NCI-H2227 (cell line): ENCODE measurements at regions not wholly inside any gene's neighbourhood (a gene's known extent, or its start where the extent isn't known, plus 50 kb on each side); places are given as distances from the start of the nearest gene placed in this dataset.

Source experiments
- DNase-seq: peaks from one replicate; lab custom pipeline; 2025; ENCODE audit not compliant: unreplicated experiment; lab: John Stamatoyannopoulos, UW

DNA sequence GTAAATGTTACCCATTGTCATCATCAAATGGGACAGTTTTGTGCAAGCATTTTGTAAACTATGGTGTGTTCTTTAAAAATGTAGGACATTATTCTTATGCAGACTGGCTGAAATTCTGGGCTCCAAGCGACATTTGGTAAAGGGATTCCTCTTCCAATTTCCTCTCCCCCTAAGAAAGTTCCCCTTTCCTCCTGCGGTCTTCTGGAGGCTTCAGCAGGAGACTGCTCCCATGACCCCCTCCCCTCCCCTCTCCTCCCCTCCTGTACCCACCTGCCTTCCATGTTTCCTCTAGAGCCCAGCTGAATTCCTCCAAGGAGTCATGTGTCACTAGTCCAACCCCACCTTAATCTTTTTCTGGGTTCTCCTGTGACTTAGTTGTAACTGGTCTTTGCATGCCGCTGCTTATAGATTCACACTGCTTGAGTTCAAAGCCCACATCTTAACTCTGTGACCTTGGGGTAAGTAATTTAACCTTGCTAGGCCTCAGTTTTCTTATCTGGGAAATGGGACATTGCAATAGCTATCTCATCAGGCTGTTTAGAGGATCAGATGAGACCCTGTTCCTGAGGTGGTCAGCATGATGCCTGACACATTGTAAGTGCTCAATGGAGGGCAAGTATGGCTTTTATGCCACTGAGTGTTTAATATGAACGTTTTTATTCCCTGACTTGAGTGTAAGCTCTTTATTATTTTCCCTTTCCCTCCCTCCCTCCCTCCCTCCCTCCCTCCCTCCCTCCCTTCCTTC, 69.9 kb upstream of the WDR26 start:
- DNase-seq, result no peak

DNA sequence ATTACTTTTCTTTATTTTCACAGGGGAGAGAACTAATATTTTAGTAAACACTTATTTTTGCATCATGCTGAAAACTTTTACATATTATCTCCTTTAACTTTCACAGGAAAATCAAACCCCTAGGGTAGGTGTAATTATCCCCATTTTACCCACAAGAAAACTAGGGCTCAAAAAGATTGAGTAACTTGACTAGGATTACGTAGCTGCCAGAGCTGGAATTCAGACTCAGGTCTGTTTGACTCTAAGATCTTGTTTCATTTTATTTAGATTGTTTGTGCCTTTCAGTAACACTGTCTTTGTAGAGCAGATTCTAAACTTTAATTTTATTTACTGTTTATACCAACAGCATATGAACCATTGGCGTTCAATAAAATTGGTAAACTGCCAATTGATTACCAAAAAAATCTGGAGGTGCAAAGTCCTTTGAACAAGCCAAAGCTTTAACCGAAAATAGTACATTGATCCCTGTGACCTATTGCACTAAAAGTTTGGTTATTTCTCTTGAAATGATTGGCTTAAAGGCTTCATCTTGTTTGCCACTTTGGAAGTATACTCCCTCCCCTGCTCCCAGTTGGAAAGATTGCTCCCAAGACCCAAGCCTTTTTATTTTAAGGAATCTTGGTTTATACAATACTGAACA, 71.0 kb upstream of the WDR26 start:
- no peak for DNase-seq

DNA sequence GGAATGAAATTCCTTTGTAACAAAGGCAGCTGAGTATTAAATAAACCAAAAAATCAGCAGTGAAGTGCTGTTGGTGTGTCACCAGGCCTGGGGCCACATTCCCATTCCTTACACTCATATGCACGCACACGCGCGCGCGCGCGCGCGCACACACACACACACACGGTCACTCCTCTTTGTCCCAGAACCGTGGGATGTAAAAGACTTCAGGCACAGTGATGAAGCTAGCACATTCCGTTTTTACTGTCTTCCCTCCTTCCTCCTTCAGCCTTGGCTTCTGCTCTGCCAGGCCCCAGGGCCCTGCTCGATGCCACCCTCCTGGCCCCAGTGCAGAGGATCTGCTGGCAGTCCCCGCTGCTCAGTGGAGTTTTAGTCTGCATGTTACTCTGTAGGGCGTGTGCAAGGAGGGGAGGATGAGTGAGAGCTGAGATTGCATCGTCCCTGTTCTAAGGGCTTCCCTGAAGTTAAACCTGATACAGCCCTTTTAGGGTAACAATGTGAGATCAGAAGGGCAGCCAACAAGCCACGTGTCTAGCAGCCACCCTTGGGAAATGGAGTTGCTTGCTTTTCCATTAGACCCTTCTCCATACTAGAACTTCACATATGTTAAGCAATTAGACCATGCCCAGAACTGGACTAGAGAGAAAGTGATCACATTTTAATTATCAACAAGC, 71.7 kb upstream of the WDR26 start:
- no peak for DNase-seq

DNA sequence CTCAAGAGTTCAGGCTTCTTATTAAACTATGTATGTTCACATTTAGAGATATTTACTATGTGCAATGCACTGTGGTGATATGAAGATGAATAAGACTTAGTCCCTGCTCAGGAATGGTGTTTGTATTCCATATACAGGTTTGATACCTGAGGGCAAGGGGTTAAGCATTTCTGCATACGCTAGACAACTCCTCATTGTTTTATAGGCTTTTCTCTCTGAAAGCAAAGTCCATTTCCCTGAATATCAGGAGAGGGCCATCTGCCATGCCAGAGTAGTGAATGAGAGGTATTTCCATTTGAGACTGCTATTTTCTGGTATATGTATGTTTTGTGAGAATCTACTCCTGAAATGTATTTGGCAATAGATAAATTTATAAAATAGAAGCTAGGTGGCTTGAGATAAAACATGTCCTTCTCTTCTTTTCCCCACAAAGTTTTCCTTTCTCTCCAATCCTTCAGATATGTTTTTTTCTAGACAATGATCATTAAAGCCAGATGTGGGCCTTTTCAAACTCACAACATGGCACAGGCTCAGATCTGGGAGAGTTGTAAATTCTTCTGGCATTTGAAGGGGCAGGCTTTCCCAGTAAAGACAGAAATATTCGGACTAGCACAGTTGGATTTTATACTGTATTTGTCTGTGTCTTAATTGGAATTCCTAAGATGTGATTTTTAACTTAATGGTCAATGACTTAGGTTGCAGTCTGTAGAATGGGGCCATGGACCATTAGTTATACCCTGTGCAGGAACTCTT, 73.3 kb upstream of the WDR26 start:
- DNase-seq, result no peak

DNA sequence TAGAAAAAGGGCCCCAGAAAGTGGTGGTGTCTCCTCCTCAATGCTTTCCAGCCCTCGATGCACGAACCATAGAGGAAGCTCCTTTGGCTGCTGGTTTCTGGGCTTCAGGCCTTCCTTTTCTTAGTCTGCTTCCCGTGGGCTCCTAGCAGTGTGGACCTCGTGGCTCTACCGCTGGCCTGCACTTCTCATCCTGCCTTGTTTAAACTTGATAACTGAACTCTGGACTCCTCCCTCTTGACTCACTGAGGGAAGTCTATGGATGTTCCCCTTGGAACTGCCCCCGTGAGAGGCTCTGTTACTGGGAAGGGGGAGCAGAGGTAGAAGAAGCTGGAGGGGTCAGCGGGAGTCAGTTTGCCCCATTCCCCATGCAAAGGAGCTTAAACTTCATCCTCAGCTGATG, 75.3 kb upstream of the WDR26 start:
- DNase-seq, result no peak

DNA sequence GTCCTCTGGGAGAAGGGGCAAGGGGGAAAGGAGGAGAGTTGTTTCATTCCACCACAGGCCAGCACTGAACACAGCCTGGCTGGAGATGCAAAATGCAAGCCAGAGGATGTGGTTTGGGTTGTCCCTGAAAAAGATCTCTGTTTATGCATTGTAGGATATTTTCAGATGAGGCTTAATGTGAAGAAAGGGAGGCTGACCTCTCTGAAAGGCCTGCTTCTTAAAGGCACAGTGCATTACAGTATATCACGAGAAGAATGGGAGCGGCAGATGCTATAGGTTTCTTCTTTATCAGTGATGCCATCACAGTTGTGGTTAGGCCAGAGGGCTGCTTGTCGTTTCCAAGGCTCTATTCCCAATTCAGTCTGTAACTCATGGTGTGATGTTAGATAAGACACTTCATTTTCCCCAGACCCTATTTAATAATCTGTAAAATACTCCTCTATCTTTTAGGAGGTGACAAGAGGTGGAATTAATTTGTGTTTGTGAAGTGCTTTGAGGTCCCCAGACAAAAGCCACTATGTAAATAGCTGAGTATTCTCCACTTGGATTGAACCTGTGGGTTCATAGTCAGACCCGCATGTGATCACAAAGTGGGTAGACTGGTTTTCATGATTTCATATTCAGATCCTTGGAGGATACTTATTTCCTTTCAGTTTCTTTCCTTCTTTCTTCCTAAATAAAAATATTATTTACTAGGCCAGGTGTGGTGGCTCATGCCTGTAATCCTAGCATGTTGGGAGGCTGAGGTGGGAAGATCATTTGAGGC, 76.5 kb upstream of the WDR26 start:
- DNase-seq, result no peak

DNA sequence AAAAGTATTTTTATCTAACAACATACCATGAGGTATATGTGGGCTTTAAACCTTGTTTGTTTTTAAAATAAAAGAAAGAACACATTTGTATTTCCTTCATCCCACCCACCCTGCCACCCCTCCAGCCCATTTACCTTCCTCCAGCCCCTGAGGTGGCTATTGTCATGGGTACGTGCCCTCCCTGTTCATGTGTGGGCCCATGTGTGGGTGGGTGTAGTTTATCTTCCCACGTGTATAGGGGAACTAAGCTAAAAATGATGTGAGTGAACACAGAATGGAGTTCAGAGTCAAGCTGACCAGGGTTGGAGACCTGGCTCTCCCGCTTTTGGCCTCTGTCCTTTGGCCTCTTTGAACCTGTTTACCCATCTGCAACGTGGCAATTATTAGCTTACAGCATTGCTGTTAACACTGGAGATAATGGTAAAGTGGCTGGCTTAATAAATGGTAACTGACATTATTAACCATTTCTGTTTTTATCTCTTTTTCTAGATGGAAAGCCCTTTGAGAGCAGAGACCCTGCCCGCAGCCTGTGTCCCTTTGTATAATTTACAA, 78.1 kb upstream of the WDR26 start:
- DNase-seq, result no peak

DNA sequence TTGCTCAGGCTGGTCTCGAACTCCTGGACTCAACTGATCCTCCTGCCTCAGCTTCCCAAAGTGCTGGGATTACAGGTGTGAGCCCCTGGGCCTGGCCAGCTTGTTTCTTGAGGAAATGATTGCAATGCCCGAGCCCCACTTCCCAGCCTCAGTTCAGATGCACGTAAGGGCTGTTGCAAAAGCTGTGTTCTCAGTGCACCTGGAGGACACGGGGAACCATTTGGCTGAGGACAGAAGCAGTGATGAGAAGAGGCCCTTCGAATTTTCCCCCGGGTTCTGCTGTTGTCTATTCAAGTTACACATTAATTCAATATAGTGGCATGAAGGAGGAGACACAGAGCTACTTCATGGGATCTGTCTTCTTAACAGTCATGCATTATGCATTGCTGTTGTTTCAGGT, 78.8 kb upstream of the WDR26 start:
- no peak for DNase-seq

DNA sequence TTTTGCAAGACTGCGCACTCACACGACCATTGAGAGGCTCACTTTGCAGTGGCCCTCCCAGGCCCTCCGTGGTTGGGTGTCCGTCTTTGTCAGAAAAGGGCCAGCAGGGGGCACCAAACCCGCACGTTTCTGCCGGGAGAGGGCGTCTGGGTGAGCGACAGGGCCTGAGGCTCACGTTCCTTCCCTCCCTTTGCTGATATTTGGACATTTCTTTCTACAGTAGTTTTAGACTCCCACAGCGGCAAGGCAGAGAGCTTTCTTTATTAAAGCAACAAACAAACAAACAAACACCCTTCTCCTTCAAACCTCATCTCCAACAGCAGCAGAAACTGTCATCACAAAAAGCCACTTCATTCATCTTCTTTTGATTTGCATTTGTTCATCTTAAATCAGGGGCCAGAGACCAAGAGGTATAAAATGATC, 79.2 kb upstream of the WDR26 start:
- peak; percentile 91 for DNase-seq

DNA sequence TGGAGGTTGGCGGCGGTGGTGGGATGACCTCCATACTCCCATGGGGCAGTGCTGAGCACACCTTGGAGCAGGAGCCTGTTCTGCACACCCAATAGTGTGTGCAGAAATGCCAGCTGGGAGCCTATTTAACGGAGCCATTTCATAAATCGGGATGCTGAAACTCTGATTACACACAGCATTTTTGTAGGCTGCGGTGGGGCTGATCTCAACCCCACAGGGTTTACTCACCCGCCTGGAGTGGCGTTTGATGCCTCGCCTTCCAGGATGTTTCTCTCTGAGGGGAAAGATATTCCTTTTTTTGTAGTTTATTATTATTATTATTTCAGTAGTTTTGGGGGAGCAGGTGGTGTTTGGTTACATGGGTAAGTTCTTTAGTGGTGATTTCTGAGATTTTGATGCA, 82.6 kb upstream of the WDR26 start:
- no peak for DNase-seq

DNA sequence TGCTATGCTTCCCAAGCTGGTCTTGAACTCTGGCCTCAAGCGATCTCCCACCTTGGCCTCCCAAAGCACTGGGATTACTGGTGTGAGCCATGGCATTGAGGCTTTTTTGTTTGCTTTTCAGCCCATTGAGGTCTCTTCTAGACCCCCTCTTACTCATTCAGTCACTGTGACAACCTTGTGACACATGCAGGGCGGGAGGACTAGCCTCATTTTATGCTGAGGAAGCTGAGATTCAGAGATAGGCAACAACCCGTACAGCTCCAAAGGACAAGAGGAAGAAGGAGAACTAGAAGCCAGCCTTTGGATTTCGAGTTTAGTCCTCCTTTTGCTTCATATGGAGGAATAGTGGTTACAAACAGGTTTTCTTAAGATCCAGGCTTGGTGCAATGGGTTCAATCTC, 83.9 kb upstream of the WDR26 start:
- DNase-seq, result no peak

DNA sequence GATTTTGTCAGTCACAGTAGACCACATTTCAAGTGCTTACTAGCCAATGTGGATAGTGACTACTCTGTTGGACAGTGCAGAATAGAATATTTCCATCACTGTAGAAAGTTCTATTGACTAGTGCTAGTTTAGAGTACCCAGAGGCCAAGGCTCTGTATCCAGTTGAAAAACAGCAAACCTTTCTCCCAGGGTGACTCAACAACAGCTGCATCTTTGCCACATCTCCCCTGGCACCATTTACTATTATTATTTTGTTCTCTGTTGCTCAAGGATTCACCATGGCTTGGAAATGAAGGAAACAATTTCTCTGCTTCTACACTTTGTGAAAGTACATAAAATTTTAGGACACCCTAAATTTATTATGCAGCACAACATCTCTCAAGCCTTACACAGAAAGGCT, 85.3 kb upstream of the WDR26 start:
- DNase-seq, result no peak

DNA sequence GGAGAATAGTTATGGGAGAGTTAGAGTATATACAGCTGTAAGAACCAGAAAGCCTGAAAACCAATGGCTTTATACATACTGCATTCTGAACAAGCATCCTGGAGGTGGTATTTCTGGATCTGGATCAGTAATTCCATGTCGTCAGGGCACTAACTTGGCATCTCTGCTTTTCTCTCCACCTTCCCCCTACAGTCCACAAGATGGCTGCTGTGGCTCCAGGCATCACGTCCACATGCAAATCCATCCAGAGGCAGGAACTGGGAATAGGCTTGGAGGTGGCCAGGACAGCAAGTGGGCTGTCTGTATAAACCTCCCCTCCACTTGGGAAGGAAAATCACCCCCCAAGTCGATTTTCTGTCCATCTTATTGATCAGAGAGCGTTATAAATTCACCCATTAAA, 86.2 kb upstream of the WDR26 start:
- DNase-seq, result no peak

DNA sequence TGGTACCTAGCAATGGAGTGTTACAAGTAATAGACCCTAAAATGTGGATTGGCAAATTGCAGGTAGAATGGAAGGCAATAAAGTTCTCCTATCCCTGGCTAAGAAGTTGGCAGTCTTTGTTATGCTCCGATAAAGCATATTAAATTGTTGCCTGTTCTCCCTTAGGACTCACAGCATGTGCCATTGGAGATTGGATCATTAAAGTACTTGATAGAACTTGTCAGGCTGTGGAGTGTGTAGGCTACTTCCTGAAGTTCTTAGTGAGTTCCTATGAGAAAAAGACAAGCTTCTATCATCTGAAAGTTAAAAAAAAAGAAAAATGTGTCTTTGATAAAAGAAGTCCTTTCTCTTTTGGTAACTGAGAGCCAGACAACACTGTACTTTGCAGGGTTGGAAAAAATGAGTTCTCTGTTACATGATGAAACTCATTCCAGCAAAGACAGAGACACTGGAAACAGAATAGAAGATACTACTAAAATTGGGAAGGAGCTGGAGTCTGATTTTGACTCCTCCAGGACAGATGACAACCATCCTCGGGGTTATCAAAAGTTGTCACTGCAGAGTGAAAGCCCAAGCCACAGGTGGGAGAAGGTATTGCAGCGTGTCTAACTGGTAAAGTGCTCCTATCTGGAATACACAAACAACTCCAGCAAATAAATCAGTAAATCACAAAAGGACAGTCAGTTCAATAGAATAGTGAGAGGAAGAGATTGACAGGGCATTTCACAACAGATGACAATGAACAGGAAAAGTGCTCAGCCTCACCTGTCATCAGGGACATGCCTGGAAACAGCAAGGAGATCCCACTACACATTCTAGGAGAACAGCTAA, 87.5 kb upstream of the WDR26 start:
- DNase-seq, result no peak

DNA sequence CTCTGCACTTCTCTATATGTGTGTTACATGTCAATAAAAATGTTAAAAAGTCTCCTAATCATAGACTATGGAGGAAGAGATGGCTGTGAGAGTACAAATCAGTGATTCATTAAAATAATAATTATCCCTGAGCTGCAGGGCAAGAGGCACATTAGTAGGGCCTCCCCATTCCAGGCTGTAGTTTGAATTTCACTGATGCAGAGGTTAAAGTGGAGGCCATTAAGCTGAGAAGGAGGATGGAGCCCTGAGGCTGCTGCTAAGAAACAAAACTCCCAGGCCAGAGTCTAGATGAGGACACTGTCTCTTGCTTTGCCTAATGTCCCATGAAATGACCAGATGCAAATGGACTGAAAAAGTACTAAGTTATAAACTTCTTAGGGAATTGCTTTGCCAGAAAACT, 89.1 kb upstream of the WDR26 start:
- DNase-seq, result no peak

DNA sequence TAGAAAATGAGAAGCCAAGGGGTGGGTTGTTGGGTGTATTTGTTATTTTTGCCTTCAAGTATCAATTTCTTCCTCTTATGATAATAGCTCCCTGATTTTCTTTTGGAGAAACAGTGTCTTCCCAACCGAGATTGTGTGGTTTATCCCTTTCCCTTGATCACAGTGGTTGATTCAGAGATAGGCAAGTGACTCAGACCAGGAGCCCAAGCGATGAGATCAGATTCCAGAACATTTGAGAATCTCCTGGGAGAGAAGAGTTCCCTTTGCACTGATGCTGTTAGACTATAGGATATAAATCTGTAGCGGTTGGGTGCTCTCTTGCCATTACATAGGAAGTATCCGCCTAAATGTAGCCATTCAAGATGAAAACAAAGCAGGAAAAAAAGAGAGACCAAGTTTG, 90.1 kb upstream of the WDR26 start:
- DNase-seq, result no peak

DNA sequence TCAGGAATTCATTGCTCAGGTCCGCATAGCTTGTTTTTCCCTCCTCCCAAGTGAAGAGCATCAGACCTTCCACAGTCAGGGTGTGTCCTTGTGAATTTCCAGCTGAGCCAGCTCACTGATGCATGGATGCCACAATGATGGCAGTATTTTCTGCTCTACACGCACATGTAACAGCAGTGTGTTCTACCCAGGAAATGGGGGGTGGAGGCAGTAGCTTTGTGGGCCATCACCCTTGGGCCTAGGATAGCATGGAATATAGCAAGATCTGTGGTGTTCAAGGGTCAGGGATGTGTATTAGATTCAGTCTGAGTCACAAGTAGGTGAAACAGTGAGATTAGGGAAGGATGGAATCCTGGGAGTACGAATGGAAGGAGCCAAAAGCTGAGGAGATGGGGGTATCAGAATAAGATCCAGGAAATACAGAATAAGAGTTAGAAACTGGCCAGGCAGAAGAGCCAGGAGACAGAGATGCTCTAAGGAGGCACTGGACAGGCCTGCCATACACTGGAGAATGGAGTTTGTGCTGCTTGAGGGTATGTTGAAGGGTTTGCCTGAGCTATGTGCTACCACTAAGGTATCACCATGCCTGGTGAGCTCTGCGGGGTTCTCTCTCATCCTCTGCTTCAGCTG, 90.6 kb upstream of the CNIH3 start:
- no peak for DNase-seq

DNA sequence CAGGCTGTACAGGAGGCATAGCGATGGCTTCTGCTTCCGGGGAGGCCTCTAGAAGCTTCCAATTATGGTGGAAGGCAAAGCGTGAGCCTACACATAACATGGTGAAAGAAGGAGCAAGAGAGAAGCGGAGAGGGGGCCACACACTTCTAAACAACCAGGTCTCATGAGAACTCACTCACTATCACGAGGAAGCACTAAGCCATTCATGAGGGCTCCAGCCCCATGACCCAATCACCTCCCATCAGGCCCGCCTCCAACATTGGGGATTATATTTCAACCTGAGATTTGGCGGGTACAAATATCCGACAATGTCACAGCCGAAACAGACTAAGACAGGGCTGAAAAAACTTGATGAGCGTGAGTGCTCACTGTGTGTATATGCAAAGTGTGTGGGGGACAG, 89.3 kb upstream of the CNIH3 start:
- no peak for DNase-seq

DNA sequence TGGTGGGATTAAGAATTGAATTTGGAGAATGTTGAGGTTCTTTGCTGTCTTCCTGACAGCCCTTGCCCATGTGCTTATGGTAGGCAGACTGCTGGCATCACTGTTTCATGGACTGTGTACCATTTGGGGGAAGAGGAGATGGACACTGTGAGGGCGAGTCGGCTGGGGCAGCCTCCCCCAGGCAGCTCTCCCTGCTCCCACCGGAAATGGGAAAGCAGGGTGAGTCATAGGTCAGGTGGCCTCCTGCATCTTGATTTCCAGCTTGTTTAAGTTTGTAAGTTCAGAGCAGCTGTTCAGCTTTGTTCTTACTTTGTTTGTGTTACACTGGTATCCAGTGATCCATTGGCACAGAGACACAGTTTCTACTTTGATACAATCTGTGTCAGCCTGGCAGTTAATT, 87.2 kb upstream of the CNIH3 start:
- no peak for DNase-seq
